HG03354 (cell line): ENCODE measurements at regions not wholly inside any gene's neighbourhood (a gene's known extent, or its start where the extent isn't known, plus 50 kb on each side); places are given as distances from the start of the nearest gene placed in this dataset.

ENCODE experiments used
- ATAC-seq: cut with Tn5 transposase; IDR thresholded peaks from one replicate; pipeline ENCODE4 v1.9.1; 2021; ENCODE audit warnings: mild to moderate bottlenecking; ENCODE audit not compliant: unreplicated experiment, poor library complexity, severe bottlenecking

- ATAC-seq, result no peak
Observed at GRCh38 chr18:37667836-37668235, 102.2 kb upstream of the CELF4 start.

- no peak for ATAC-seq
Observed at GRCh38 chr18:37666991-37667390, 101.4 kb upstream of the CELF4 start.

- ATAC-seq, result no peak
Observed at GRCh38 chr18:37666451-37666850, 100.9 kb upstream of the CELF4 start.

- no peak for ATAC-seq
Observed at GRCh38 chr18:37665346-37665745, 99.7 kb upstream of the CELF4 start.

- no peak for ATAC-seq
Observed at GRCh38 chr18:37663446-37663845, 97.8 kb upstream of the CELF4 start.

GRCh38 chr18:37662546-37663339 lies 97.1 kb upstream of the CELF4 start:
- no peak for ATAC-seq

GRCh38 chr18:37662099-37662498 lies 96.5 kb upstream of the CELF4 start:
- ATAC-seq, result no peak

- ATAC-seq, result no peak
Observed at GRCh38 chr18:37661478-37661877, 95.9 kb upstream of the CELF4 start.

GRCh38 chr18:37661061-37661460 lies 95.5 kb upstream of the CELF4 start:
- no peak for ATAC-seq

- no peak for ATAC-seq
Observed at GRCh38 chr18:37660658-37661057, 95.1 kb upstream of the CELF4 start.

GRCh38 chr18:37659906-37660305 lies 94.3 kb upstream of the CELF4 start:
- no peak for ATAC-seq

- no peak for ATAC-seq
Observed at GRCh38 chr18:37658894-37659293, 93.3 kb upstream of the CELF4 start.

GRCh38 chr18:37657493-37657892 lies 91.9 kb upstream of the CELF4 start:
- ATAC-seq, result no peak

GRCh38 chr18:37654731-37655369 lies 89.3 kb upstream of the CELF4 start:
- ATAC-seq, result no peak

GRCh38 chr18:37654034-37654433 lies 88.4 kb upstream of the CELF4 start:
- no peak for ATAC-seq

GRCh38 chr18:37653618-37654017 lies 88.0 kb upstream of the CELF4 start:
- no peak for ATAC-seq

- ATAC-seq, result no peak
Observed at GRCh38 chr18:37649930-37650329, 84.3 kb upstream of the CELF4 start.

- ATAC-seq, result no peak
Observed at GRCh38 chr18:37649416-37649815, 83.8 kb upstream of the CELF4 start.

- no peak for ATAC-seq
Observed at GRCh38 chr18:37641573-37641972, 76.0 kb upstream of the CELF4 start.

- ATAC-seq, result no peak
Observed at GRCh38 chr18:37640504-37640903, 74.9 kb upstream of the CELF4 start.

- ATAC-seq, result no peak
Observed at GRCh38 chr18:37639846-37640245, 74.2 kb upstream of the CELF4 start.
